Sigmoid colon (tissue), 4 donors: ENCODE measurements at regions not wholly inside any gene's neighbourhood (a gene's known extent, or its start where the extent isn't known, plus 50 kb on each side); places are given as distances from the start of the nearest gene placed in this dataset.

Experiments
- EP300 ChIP-seq, 4 donors: sonication (generic); formaldehyde crosslinking; IDR thresholded peaks; one replicate each; pipeline ENCODE4 v1.6.1; 2017; ENCODE audit warnings: antibody characterized with exemption in 4 of 4
- POLR2A ChIP-seq, 2 donors: fragments of 450-650 bp; IDR thresholded peaks; one replicate each; pipeline ENCODE4 v1.6.1; 2016; ENCODE audit warnings: antibody characterized with exemption in 2 of 2, mild to moderate bottlenecking in 2 of 2, moderate library complexity in 2 of 2
- TF ChIP-seq, protein P1 (sequence below), 4 experiments: fragments of 450-650 bp in 3 of 4; fragments of 200-600 bp in 1 of 4; IDR thresholded peaks; one replicate each; pipeline ENCODE4 v1.5.1; 2016 to 2019; ENCODE audit warnings: antibody characterized with exemption in 4 of 4, mild to moderate bottlenecking in 3 of 4, moderate library complexity in 2 of 4

- TF ChIP-seq, protein P1, sequence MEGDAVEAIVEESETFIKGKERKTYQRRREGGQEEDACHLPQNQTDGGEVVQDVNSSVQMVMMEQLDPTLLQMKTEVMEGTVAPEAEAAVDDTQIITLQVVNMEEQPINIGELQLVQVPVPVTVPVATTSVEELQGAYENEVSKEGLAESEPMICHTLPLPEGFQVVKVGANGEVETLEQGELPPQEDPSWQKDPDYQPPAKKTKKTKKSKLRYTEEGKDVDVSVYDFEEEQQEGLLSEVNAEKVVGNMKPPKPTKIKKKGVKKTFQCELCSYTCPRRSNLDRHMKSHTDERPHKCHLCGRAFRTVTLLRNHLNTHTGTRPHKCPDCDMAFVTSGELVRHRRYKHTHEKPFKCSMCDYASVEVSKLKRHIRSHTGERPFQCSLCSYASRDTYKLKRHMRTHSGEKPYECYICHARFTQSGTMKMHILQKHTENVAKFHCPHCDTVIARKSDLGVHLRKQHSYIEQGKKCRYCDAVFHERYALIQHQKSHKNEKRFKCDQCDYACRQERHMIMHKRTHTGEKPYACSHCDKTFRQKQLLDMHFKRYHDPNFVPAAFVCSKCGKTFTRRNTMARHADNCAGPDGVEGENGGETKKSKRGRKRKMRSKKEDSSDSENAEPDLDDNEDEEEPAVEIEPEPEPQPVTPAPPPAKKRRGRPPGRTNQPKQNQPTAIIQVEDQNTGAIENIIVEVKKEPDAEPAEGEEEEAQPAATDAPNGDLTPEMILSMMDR (IDR thresholded peaks at IDR 0.05) = no peak
- TF ChIP-seq POLR2A (IDR thresholded peaks at IDR 0.05) = no peak
- TF ChIP-seq EP300 (IDR thresholded peaks at IDR 0.05) = no peak
Observed at GRCh38 chr6:139994998-139995397, 620.5 kb upstream of the CITED2 start.
